ENCODE measurements at regions not wholly inside any gene's neighbourhood (a gene's known extent, or its start where the extent isn't known, plus 50 kb on each side); places are given as distances from the start of the nearest gene placed in this dataset.
A peak's percentile ranks its signal among the peaks of the same experiment; 100 is the strongest.
"Not testable (repeated sequence)": the region's sequence is repeated elsewhere in the genome, so short reads cannot be mapped to it uniquely, and the experiment has no call there.

DNA sequence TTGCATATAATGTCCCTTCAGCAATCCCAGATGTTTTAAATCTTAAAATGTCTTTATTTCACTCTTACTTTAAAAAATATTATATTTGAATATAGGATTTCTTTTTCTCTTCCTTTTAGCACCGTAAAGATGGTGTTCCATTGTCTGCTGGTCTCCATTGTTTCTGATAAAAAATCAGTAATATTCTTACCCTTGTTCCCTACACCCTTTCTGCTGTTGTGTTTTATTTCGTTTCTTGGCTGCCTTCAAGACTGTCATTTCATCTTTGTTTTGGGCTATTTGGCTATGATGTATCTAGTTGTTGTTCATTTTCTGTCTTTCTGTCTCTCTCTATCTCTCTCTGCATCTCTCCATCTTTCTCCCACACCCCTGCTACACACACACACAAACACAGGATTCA, 197.9 kb downstream of the IRX2 start:
- Mint-ChIP-seq H3K36me3 (no peaks in the 10 kb centered on the region), H3K4me3 (no peak overlapping the region), H3K27ac (no peak overlapping the region), H3K9me3 (peaks cover 4 to 33% (median 14%) of the 10 kb centered on the region in 3 donors), H3K27me3 (no peaks in the 10 kb centered on the region), H3K4me1 (no peaks in the 10 kb centered on the region)

DNA sequence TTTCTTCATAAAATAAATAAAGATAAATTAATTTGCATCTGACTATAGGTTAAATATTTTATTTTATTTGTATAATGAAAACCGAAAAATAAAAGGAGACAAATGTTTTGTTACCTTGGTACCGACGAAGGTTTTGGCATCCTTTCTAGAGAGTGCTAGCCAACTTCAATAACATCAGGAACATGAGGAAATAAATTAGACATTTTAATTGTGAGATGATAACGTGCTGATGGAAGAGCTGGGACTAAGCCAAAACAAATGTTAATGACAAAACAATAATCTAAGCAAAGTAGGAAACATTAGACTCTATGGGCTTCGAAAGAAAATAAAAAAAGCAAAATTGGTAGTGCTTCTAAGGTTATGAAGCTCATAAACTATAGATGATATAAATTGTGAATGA, 201.0 kb downstream of the IRX2 start:
- no peak overlapping the region for H3K27ac Mint-ChIP-seq
- H3K4me3 Mint-ChIP-seq: no peak overlapping the region
- H3K9me3 Mint-ChIP-seq: peaks cover 8 to 34% (median 13%) of the 10 kb centered on the region in 3 donors
- no peaks in the 10 kb centered on the region for H3K27me3 Mint-ChIP-seq
- H3K36me3 Mint-ChIP-seq: no peaks in the 10 kb centered on the region
- H3K4me1 Mint-ChIP-seq: no peaks in the 10 kb centered on the region

DNA sequence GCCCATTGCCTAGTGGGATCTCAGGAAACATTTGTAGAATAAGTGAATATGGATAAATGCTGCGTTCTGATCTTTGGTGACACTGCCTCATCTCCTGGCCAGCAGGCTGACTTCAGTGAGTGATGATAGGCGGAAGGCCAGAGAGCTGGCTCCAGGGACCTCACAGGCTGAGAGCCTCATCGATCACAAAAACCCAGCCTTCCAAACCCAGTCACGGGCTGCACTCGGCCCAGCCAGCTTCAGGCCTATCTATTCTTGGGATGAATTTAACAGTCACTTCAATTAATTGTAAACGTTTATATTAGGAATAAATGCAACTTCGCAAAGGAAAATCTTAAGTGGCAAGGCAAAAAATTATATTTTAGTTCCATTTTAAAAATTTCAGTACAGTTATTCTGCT, 201.6 kb downstream of the IRX2 start:
- Mint-ChIP-seq H3K9me3 (peaks cover 8 to 32% (median 12%) of the 10 kb centered on the region in 3 donors), H3K4me1 (no peaks in the 10 kb centered on the region), H3K27ac (no peak overlapping the region), H3K27me3 (no peaks in the 10 kb centered on the region), H3K4me3 (no peak overlapping the region), H3K36me3 (no peaks in the 10 kb centered on the region)

DNA sequence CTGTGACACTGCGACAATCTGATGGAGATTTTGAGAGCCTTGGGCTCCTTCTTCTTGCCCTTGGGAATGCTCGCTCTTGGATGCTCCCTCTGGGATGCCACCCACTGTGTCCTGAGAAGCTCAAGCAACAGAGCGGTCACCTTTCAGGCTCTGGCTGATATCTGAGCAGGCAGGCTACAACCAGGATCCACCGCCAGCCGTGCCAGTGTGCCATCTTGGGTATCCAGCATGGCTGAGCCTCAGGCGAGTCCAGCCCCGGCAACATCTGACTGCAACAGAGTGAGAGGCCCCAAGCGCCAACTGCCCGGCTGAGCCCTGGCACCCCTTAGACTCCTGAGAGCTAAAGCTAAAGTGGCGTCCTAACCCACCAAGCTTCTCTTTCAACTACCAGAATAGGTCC, 202.1 kb downstream of the IRX2 start:
- Mint-ChIP-seq H3K4me3 (no peak overlapping the region), H3K36me3 (no peaks in the 10 kb centered on the region), H3K9me3 (peaks cover 8 to 27% (median 9%) of the 10 kb centered on the region in 3 donors), H3K27ac (no peak overlapping the region), H3K4me1 (no peaks in the 10 kb centered on the region), H3K27me3 (no peaks in the 10 kb centered on the region)

DNA sequence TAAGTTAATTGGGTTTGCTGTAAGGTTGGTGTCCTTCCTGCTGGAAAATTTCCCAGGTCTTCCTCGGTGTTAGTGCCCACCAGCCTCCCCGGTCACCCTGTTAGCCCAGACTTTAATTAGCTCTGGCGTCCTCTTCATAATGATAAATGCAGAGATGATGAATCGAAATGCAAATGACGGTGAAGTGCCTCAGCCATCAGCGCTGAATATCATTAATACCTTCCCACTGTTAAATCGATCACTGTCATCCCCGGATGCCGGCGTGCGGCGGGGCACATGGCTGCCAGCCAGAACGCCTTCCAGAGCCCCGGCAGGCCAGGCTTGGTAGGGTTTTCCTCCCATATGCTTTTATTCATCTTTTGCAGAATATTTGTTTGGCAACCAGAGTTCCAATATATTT, 204.5 kb downstream of the IRX2 start:
- Mint-ChIP-seq H3K27ac (no peak overlapping the region), H3K36me3 (no peaks in the 10 kb centered on the region), H3K4me1 (no peaks in the 10 kb centered on the region), H3K9me3 (peaks cover 5 to 9% (median 6%) of the 10 kb centered on the region in 3 donors), H3K27me3 (no peaks in the 10 kb centered on the region), H3K4me3 (no peak overlapping the region)

DNA sequence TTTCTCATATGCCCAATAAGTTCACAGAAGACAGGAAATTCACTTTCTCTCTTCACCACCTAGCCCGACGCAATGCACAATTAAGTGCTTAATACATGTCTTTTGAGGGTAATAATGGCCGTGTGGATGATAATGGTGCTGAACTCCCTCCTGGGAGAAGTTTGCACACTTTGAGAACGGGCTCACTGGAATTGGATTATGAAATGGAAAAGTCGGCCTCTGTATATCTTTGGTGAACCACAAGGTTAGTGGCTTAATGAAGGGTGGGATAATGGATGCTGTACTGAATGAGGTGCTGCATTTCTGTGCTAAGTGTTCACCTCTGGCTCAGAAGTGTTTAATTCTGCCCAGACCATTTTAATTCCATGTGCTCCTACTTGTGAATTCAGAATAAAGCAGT, 207.5 kb downstream of the IRX2 start:
- Mint-ChIP-seq H3K9me3 (peaks cover 8 to 21% (median 19%) of the 10 kb centered on the region in 3 donors), H3K36me3 (peaks cover 3% of the 10 kb centered on the region), H3K4me1 (no peaks in the 10 kb centered on the region), H3K27ac (no peak overlapping the region), H3K27me3 (no peaks in the 10 kb centered on the region), H3K4me3 (no peak overlapping the region)

DNA sequence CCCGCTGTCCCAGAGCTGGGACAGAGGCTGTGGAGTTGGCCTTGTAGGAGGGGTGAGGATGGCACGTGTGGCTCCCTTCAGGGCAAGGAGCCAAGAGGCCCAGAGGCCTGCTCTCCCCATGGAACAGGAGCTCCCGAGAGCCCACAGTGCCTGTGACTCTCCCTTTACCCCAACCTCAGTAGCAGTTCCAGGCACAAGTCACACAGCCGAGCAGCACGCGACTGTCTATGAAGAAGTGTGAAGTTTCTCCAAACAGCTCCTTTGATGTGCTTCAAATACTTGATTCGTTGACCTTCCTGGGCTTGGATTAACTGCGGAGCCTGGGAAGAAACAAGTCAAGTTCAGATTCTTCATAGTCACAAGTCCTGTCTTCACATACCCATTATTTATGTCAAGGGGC, 208.7 kb downstream of the IRX2 start:
- Mint-ChIP-seq H3K4me1 (no peaks in the 10 kb centered on the region), H3K36me3 (peaks cover 3% of the 10 kb centered on the region), H3K9me3 (peaks cover 8 to 21% (median 14%) of the 10 kb centered on the region in 3 donors), H3K27ac (no peak overlapping the region), H3K27me3 (no peaks in the 10 kb centered on the region), H3K4me3 (no peak overlapping the region)

DNA sequence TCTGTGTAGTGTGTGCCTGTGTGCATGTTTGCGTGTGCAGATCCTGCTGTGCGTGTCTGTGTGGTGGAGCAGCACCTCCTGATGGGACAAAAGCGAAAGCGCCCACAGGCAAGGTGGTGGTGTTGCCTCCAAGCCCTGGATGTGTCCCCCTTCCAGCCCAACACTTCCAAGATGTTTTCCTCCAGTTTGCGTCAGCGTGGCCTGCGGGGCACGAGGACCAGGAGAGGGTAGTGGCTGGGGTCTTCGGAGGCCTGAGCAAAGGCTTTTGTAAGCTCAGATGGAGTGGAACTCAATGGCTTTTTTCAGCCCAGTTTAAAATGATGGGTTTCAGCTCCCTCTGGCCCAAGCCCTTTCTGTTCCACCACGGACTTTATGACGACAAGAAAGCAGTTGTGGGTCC, 209.5 kb downstream of the IRX2 start:
- Mint-ChIP-seq H3K9me3 (peaks cover 8 to 21% (median 15%) of the 10 kb centered on the region in 3 donors), H3K4me1 (no peaks in the 10 kb centered on the region), H3K36me3 (peaks cover 3% of the 10 kb centered on the region), H3K27ac (no peak overlapping the region), H3K4me3 (peak overlapping the region in 1 of 4 donors; percentile 51), H3K27me3 (no peaks in the 10 kb centered on the region)

DNA sequence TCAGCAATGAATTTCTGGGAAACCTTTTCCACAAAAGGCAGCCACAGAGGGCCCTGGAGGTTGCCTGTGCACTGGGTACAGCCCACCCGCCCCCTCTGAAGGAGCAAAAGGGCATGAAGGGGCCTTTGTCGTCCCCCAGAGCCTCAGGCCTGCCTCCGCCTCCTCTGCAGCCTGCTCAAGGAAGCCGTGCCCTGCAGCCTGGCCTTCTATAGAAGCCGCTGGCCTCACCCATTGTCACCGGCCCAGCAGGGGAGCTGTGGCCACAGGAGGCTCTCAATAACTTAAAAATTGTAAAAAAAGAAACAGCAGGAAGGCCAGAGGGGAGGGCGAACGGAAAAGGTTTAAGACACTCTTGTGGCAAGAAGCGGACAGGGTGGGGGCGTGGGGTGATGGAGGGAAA, 213.3 kb downstream of the IRX2 start:
- Mint-ChIP-seq H3K4me3 (no peak overlapping the region), H3K27ac (no peak overlapping the region), H3K4me1 (no peaks in the 10 kb centered on the region), H3K9me3 (peaks cover 5 to 20% (median 15%) of the 10 kb centered on the region in 3 donors), H3K27me3 (no peaks in the 10 kb centered on the region), H3K36me3 (peaks cover 3% of the 10 kb centered on the region)

DNA sequence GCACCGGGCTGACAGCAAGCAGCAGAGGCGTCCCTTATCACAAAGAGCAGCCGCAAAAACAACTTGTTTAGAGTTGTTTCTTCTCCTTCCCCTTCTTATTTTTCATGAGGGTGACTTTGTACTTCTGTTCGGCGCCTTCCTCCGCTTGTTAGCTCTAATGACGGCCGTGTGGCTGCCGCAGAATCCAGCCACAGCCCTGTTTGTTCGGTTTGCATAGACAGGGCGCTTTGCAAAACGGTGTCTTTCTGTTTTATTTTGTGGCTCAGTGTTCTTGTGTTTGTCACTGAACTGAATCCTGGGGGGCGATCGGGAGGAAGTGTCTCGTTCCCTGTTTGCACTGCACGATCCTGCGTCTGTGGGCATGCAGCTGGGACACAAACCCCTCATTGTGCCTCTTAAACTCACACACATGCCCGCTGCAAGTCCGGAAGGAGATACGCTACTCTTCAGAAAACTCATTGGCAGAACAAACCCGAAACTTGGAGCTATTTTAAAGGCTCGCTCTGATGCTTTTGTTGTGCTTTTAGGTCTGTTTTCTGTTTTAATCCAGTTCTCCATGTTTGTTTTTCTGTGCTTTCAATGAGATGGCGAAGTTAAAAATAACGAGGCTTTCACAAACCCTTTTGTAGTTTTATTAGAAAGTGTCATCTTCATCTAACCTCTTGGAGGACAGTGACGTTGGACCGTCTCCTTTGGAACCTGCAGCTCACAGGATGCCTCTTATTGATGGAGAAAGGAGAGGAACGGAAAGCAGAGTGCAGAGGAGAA, 213.9 kb downstream of the IRX2 start:
- Mint-ChIP-seq H3K36me3 (peaks cover 3% of the 10 kb centered on the region), H3K27me3 (no peaks in the 10 kb centered on the region), H3K27ac (no peak overlapping the region), H3K4me3 (no peak overlapping the region), H3K4me1 (no peaks in the 10 kb centered on the region), H3K9me3 (peaks cover 5 to 20% (median 15%) of the 10 kb centered on the region in 3 donors)

DNA sequence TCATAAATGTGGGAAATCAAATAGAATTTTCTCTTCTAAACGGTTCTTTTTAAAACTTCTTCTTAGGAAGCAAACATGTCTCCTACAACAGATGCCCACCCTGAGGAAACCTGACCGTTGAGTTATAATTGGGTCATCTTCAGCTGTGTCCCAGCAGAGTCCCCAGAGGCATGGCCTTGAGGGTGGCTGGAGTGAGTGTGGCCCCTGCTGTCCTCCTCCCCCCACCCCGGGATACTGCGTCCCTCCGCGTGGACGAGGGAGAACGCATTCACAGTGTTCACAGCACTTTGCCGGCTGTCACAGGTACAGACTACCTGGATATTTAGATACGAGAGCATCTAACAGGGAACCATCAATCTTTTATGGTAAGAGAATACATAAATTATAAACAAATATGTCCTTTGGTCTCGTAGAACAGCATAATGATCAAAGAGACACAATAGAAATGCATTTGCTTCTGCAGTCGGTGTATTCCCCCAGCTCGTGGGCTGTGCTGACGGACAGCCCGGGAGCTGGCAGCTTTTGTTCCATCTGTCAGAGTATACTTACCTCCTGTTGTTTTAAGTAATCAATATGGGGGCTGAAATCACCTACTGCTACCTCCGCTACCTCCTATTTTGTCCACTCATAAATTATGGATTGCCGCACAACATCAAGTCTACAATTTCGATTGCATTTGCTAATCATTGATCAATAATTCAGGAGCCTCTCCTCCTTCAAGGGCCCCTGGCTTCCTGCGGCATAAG, 214.7 kb downstream of the IRX2 start:
- H3K4me3 Mint-ChIP-seq: no peak overlapping the region
- H3K27me3 Mint-ChIP-seq: no peaks in the 10 kb centered on the region
- H3K36me3 Mint-ChIP-seq: peaks cover 3% of the 10 kb centered on the region
- peaks cover 5 to 20% (median 14%) of the 10 kb centered on the region in 3 donors for H3K9me3 Mint-ChIP-seq
- no peak overlapping the region for H3K27ac Mint-ChIP-seq
- no peaks in the 10 kb centered on the region for H3K4me1 Mint-ChIP-seq

DNA sequence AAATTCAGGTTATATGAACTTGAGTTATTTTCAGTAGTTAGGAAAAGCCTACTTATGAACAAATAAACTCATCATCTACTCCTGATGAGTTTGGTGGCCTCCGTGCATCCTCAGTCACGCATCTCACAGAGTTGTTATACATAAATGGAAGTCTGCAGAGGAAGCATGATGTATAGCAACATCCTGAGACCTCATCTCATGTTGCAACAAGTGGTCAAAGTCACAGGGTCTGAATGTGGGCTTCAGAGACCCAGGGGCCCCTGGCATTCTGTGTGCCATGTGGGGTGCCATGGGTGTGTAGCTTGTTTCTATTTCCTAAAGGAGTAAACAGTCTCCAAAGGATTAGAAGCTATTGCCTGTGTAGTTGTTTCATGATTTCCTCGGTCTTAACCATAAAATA, 216.5 kb downstream of the IRX2 start:
- H3K9me3 Mint-ChIP-seq: peaks cover 5 to 11% (median 5%) of the 10 kb centered on the region in 3 donors
- no peaks in the 10 kb centered on the region for H3K4me1 Mint-ChIP-seq
- H3K27me3 Mint-ChIP-seq: no peaks in the 10 kb centered on the region

DNA sequence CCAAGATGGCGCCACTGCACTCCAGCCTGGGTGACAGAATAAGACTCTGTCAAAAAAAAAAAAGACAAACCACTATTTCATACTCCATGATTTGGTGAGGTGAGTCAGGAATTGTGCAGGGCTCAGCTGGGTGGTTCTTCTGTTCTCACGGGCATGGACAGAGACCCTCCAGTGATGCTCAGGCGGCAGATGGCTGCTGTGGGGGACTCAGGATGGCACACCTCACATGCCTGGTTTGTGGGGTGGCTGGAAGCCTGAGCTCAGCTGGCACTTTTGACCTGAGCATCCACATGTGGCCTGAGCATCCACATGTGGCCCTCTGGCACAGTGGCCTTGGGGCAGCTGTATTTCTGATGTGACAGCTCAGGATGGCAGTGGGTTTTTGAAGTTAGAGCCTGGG, 217.2 kb downstream of the IRX2 start:
- no peaks in the 10 kb centered on the region for H3K36me3 Mint-ChIP-seq
- H3K4me1 Mint-ChIP-seq: no peaks in the 10 kb centered on the region
- H3K27ac Mint-ChIP-seq: no peak overlapping the region
- peaks cover 2 to 4% (median 4%) of the 10 kb centered on the region in 3 donors for H3K9me3 Mint-ChIP-seq
- H3K27me3 Mint-ChIP-seq: no peaks in the 10 kb centered on the region
- H3K4me3 Mint-ChIP-seq: no peak overlapping the region

More for the DNA sequence above, 216.5 kb downstream of the IRX2 start:
- Mint-ChIP-seq H3K36me3 (no peaks in the 10 kb centered on the region), H3K4me3 (no peak overlapping the region), H3K27ac (no peak overlapping the region)

DNA sequence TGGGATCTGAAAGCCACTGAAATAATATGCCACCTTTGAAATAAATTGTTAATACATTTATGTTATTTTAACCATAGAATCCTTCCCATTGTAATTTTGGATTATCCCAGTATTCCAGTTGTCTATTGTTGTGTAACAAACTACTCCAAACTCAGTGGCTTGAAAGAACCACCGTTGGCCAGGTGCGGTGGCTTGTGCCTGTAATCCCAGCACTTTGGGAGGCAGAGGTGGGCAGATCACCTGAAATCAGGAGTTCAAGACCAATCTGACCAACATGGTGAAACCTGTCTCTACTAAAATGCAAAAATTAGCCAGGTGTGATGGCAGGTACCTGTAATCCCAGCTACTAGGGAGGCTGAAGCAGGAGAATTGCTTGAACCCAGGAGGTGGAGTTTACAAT, 217.6 kb downstream of the IRX2 start:
- not testable (repeated sequence) for H3K36me3 Mint-ChIP-seq, H3K27ac Mint-ChIP-seq, H3K9me3 Mint-ChIP-seq, H3K4me3 Mint-ChIP-seq, H3K4me1 Mint-ChIP-seq, H3K27me3 Mint-ChIP-seq

DNA sequence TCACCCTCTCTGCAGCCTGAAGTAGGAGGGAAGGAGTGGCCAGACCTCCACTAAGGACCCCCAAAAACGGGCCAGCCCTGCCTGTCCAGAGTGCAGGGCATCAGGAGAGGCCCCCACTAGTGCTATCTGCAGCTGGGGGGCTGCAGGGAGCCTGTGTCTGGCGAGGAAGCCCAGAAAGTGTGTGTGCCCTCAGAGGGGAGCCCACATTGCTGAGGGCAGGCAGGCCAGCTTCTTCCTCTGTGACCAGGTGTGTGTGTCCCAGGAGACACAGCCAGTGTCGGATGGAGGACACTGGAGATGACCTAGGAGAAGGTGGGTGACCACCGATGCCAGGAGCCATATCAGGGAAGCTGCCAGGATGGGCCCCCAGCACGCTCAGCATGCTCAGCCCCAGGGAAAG, 218.7 kb downstream of the IRX2 start:
- no peaks in the 10 kb centered on the region for H3K27me3 Mint-ChIP-seq
- peaks cover 3 to 8% (median 4%) of the 10 kb centered on the region in 3 donors for H3K9me3 Mint-ChIP-seq
- H3K4me3 Mint-ChIP-seq: no peak overlapping the region
- H3K4me1 Mint-ChIP-seq: no peaks in the 10 kb centered on the region
- peaks cover 3% of the 10 kb centered on the region for H3K36me3 Mint-ChIP-seq
- H3K27ac Mint-ChIP-seq: no peak overlapping the region

DNA sequence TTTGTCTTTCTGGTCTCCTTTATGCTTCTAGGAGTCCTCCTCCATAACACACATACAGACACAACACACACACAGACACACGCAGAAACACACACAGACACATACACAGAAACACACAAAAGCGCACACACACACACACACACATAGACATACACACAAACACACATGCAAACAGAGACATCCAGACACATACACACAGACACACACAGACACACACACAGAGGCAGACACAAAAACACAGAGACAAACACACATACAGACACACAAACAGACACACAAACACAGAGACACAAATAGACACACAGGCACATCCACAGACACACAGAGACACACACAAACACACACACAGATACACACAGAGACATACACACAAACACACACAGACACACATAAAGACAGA, 220.2 kb downstream of the IRX2 start:
- Mint-ChIP-seq H3K36me3 (peaks cover 3% of the 10 kb centered on the region), H3K27me3 (no peaks in the 10 kb centered on the region), H3K4me3 (no peak overlapping the region), H3K27ac (no peak overlapping the region), H3K9me3 (peaks cover 4 to 10% (median 8%) of the 10 kb centered on the region in 3 donors), H3K4me1 (no peaks in the 10 kb centered on the region)

Measured in IgD-negative memory B cell (primary cell).